HepG2 (cell line): ENCODE measurements at regions not wholly inside any gene's neighbourhood (a gene's known extent, or its start where the extent isn't known, plus 50 kb on each side); places are given as distances from the start of the nearest gene placed in this dataset.

Experiments used
- ATAC-seq: fragments of 200-7000 bp; cut with Tn5 transposase; 3 replicates; pipeline ENCODE4 v1.9.1; 2020; ENCODE audit warnings: mild to moderate bottlenecking, moderate library complexity
- BruUV-seq: library from RNA; stranded (reverse); fragments of 400-500 nt; replicated peaks from 2 replicates; lab custom pipeline; 2021; lab: Mats Ljungman, UMichigan
- CTCF ChIA-PET: fragments of 300-600 bp; formaldehyde crosslinking; extraction: SDS; loops from one replicate; lab custom pipeline; 2021; ENCODE audit warnings: low total read pairs, inconsistent platforms, low intra/inter-chr PET ratio; lab: Yijun Ruan, JAX
- POLR2A ChIA-PET: fragments of 350-600 bp; sonication (Branson Sonifier 250); formaldehyde crosslinking; loops from one replicate; lab custom pipeline; 2020; ENCODE audit warnings: antibody characterized with exemption, inconsistent platforms; lab: Yijun Ruan, JAX
- DNase-seq: peaks from one replicate; pipeline ENCODE4 v3.0.0-alpha.2; 2015; ENCODE audit warnings: low spot score
- FAIRE-seq: peaks from 3 replicates; lab custom pipeline; 2011; peaks lifted over from hg19 to GRCh38; lab: Jason Lieb, UNC
- H2AFZ ChIP-seq: one replicate; pipeline ENCODE4 v1.6.1; 2011; ENCODE audit warnings: low read length, inconsistent platforms
- H3K27ac ChIP-seq: fragments of 300-600 bp; 3 replicates; pipeline ENCODE4 v1.8.0; 2011; ENCODE audit warnings: mixed run types, mild to moderate bottlenecking, mixed read lengths, low read length, inconsistent platforms; ENCODE audit not compliant: insufficient read depth; ENCODE audit errors: extremely low read length
- H3K27me3 ChIP-seq, 2 experiments: fragments of 200-600 bp in 1 of 2; 2 replicates in 1 of 2; 3 replicates in 1 of 2; pipeline versions ENCODE4 v1.6.0 to v1.8.0; 2011; ENCODE audit warnings: low read length in 2 of 2, mild to moderate bottlenecking in 2 of 2, moderate library complexity in 2 of 2, inconsistent platforms in 1 of 2; ENCODE audit not compliant: insufficient read depth in 2 of 2, control insufficient read depth in 1 of 2
- H3K36me3 ChIP-seq, 2 experiments: fragments of 200-600 bp in 1 of 2; replicated peaks in 1 of 2; 2 replicates in 1 of 2; 3 replicates in 1 of 2; pipeline versions ENCODE4 v1.5.1 to v1.8.0; 2011; ENCODE audit warnings: low read length in 2 of 2, inconsistent platforms in 1 of 2; ENCODE audit not compliant: insufficient read depth in 2 of 2, control insufficient read depth in 1 of 2
- H3K4me1 ChIP-seq: 2 replicates; pipeline ENCODE4 v1.5.1; 2012; ENCODE audit warnings: low read length, inconsistent platforms; ENCODE audit not compliant: insufficient read depth
- H3K4me2 ChIP-seq: 2 replicates; pipeline ENCODE4 v1.6.0; 2011; ENCODE audit warnings: low read depth, low read length, inconsistent platforms
- H3K4me3 ChIP-seq, 3 experiments: fragments of 200-600 bp in 1 of 3; sonication (generic), shearing (Covaris generic) in 1 of 3; replicated peaks in 1 of 3; 2 replicates each; pipeline ENCODE4 v1.5.1; 2011 to 2016; ENCODE audit warnings: low read length in 3 of 3, inconsistent platforms in 2 of 3, low read depth in 2 of 3, mild to moderate bottlenecking in 2 of 3, control low read depth in 1 of 3, mixed read lengths in 1 of 3; ENCODE audit not compliant: insufficient read depth in 1 of 3
- H3K79me2 ChIP-seq: one replicate; pipeline ENCODE4 v1.6.1; 2011; ENCODE audit warnings: low read length, inconsistent platforms; ENCODE audit not compliant: insufficient read depth
- H3K9ac ChIP-seq: 2 replicates; pipeline ENCODE4 v1.6.0; 2011; ENCODE audit warnings: mild to moderate bottlenecking, low read depth, low read length, inconsistent platforms; ENCODE audit not compliant: insufficient read depth
- H3K9me3 ChIP-seq: 2 replicates; pipeline ENCODE4 v1.5.1; 2012; ENCODE audit warnings: mild to moderate bottlenecking, low read length
- H4K20me1 ChIP-seq: 2 replicates; pipeline ENCODE4 v1.6.0; 2011; ENCODE audit warnings: inconsistent platforms, mild to moderate bottlenecking, low read length, moderate library complexity; ENCODE audit not compliant: insufficient read depth
- AKAP8 ChIP-seq: sonication (generic); formaldehyde crosslinking; IDR thresholded peaks from 2 replicates; pipeline ENCODE4 v1.5.1; 2020; ENCODE audit warnings: mild to moderate bottlenecking, missing genetic modification reagents
- ERF ChIP-seq: IDR thresholded peaks from 2 replicates; pipeline ENCODE4 v1.6.1; 2018; ENCODE audit warnings: missing biosample characterization, missing genetic modification reagents
- HINFP ChIP-seq: sonication (generic); formaldehyde crosslinking; IDR thresholded peaks from 2 replicates; pipeline ENCODE4 v1.4.0; 2020; ENCODE audit warnings: low read depth, mild to moderate bottlenecking, missing genetic modification reagents
- HIVEP1 ChIP-seq: sonication (generic); formaldehyde crosslinking; IDR thresholded peaks from 2 replicates; pipeline ENCODE4 v1.4.0; 2020; ENCODE audit warnings: mild to moderate bottlenecking, missing genetic modification reagents
- MBNL3 ChIP-seq: fragments of 250-450 bp; sonication (Bioruptor Pico); conservative IDR thresholded peaks from 2 replicates; pipeline ENCODE4 v1.8.0; 2022; ENCODE audit warnings: mild to moderate bottlenecking, inconsistent platforms
- POGK ChIP-seq: sonication (generic); formaldehyde crosslinking; conservative IDR thresholded peaks from 2 replicates; pipeline ENCODE4 v1.8.0; 2022; ENCODE audit warnings: mild to moderate bottlenecking, moderate library complexity, missing genetic modification reagents
- RAD51 ChIP-seq: fragments of 450-650 bp; IDR thresholded peaks from 2 replicates; pipeline ENCODE4 v1.6.1; 2016; ENCODE audit warnings: borderline replicate concordance
- RERE ChIP-seq: IDR thresholded peaks from 2 replicates; pipeline ENCODE4 v1.6.1; 2016; ENCODE audit warnings: low read depth, missing genetic modification reagents, missing compliant biosample characterization
- ZNF224 ChIP-seq: sonication (generic); formaldehyde crosslinking; IDR thresholded peaks from 2 replicates; pipeline ENCODE4 v1.5.0; 2020; ENCODE audit warnings: mild to moderate bottlenecking, missing genetic modification reagents
- ZNF780A ChIP-seq: sonication (generic); formaldehyde crosslinking; IDR thresholded peaks from 2 replicates; pipeline ENCODE4 v1.8.0; 2022; ENCODE audit warnings: mild to moderate bottlenecking, missing genetic modification reagents, moderate library complexity
- WGBS: methylation state at CpG from one replicate; pipeline ENCODE4 v1.1.6; 2017; ENCODE audit warnings: low lambda C conversion rate; 5-methylcytosine and 5-hydroxymethylcytosine counted together
- in situ Hi-C: cut with HindIII; loops from 2 replicates; pipeline ENCODE4 v1.10.0; 2017; ENCODE audit warnings: low pct_unique_long_range_greater_than_20kb; ENCODE audit not compliant: extremely low pct_ligation_motif_present
- intact Hi-C: fragments of 100-400 bp; cut with micrococcal nuclease; formaldehyde crosslinking; loops from one replicate; pipeline ENCODE4 v1.10.0; 2022; ENCODE audit not compliant: unreplicated experiment
- TF ChIP-seq, protein P1 (sequence below): sonication (generic); formaldehyde crosslinking; conservative IDR thresholded peaks from 2 replicates; pipeline ENCODE4 v1.4.0; 2020; ENCODE audit warnings: mild to moderate bottlenecking, missing genetic modification reagents, moderate library complexity

DNA sequence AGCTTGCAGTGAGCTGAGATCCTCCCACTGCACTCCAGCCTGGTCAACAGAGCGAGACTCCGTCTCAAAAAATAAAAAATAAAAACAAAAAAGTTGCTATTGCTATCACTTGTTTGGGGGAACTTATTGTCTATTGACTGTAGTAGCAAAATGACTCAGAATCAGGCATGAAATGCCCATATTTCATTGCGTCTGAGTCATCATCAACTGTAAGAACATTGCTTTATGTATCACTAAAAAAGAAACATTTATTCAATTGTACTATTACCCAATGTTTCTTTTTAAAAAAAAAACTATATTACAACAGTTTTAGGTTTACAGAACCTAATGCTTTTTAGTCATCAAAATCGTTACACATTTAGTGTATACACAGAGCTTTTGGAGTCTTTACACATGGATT lies 91.0 kb upstream of the FMN2 start:
- POLR2A ChIA-PET, result no interaction called here
- no peaks in the 10 kb centered on the region for H4K20me1 ChIP-seq
- FAIRE-seq, result no peak
- 2% methylated on average over 4 of the region's 4 CpGs for WGBS
- no peak overlapping the region for H3K4me3 ChIP-seq
- in situ Hi-C loops, result no loop called here
- H3K27me3 ChIP-seq, result no peaks in the 10 kb centered on the region
- no peak overlapping the region for H2AFZ ChIP-seq
- H3K36me3 ChIP-seq, result no peaks in the 10 kb centered on the region
- CTCF ChIA-PET, result no interaction called here
- H3K9me3 ChIP-seq, result no peaks in the 10 kb centered on the region
- H3K79me2 ChIP-seq, result no peaks in the 10 kb centered on the region
- H3K4me1 ChIP-seq, result no peaks in the 10 kb centered on the region
- no TSS peak for BruUV-seq
- no peak overlapping the region for H3K9ac ChIP-seq
- no peak overlapping the region for H3K4me2 ChIP-seq
- no peak for DNase-seq
- intact Hi-C loops, result no loop called here
- ATAC-seq, result no peak
- H3K27ac ChIP-seq, result no peak overlapping the region
- TF ChIP-seq ZNF780A (CRISPR knock-in tag), result no peak
- TF ChIP-seq RERE (CRISPR knock-in tag), result no peak
- TF ChIP-seq HIVEP1, result no peak
- no peak for TF ChIP-seq ZNF224
- no peak for TF ChIP-seq POGK (CRISPR knock-in tag)
- TF ChIP-seq ERF (CRISPR knock-in tag), result no peak
- TF ChIP-seq AKAP8 (CRISPR knock-in tag), result no peak
- TF ChIP-seq, protein P1, sequence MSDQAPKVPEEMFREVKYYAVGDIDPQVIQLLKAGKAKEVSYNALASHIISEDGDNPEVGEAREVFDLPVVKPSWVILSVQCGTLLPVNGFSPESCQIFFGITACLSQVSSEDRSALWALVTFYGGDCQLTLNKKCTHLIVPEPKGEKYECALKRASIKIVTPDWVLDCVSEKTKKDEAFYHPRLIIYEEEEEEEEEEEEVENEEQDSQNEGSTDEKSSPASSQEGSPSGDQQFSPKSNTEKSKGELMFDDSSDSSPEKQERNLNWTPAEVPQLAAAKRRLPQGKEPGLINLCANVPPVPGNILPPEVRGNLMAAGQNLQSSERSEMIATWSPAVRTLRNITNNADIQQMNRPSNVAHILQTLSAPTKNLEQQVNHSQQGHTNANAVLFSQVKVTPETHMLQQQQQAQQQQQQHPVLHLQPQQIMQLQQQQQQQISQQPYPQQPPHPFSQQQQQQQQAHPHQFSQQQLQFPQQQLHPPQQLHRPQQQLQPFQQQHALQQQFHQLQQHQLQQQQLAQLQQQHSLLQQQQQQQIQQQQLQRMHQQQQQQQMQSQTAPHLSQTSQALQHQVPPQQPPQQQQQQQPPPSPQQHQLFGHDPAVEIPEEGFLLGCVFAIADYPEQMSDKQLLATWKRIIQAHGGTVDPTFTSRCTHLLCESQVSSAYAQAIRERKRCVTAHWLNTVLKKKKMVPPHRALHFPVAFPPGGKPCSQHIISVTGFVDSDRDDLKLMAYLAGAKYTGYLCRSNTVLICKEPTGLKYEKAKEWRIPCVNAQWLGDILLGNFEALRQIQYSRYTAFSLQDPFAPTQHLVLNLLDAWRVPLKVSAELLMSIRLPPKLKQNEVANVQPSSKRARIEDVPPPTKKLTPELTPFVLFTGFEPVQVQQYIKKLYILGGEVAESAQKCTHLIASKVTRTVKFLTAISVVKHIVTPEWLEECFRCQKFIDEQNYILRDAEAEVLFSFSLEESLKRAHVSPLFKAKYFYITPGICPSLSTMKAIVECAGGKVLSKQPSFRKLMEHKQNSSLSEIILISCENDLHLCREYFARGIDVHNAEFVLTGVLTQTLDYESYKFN (CRISPR knock-in tag), result no peak
- no peak for TF ChIP-seq HINFP (CRISPR knock-in tag)
- TF ChIP-seq RAD51, result no peak
- no peak for TF ChIP-seq MBNL3
